Natural killer cell treated with Interleukin-12 subunit alpha and Interleukin-12 subunit beta and Interleukin-15 and Interleukin-18, amount 100 ng/mL, for 72 hours (primary cell): ENCODE measurements at regions not wholly inside any gene's neighbourhood (a gene's known extent, or its start where the extent isn't known, plus 50 kb on each side); places are given as distances from the start of the nearest gene placed in this dataset.

Experiments used
- ATAC-seq, 2 donors: fragments of 150-1000 bp; cut with Tn5 transposase in 1 of 2; sonication (Bioruptor Pico), chemical (Tn5 transposase) in 1 of 2; 2 replicates each; pipeline ENCODE4 v1.10.0; 2021
- DNase-seq: peaks from one replicate; pipeline ENCODE4 v3.0.0; 2022; ENCODE audit warnings: low spot score
- H3K27ac Mint-ChIP-seq, 2 donors: 1 replicate in 1 of 2; 2 replicates in 1 of 2; pipeline ENCODE4 v1.8.0; 2022; ENCODE audit warnings: mixed read lengths in 2 of 2, mild to moderate bottlenecking in 1 of 2, moderate library complexity in 1 of 2
- H3K27me3 Mint-ChIP-seq, 2 donors: 1 replicate in 1 of 2; 2 replicates in 1 of 2; pipeline ENCODE4 v1.8.0; 2022; ENCODE audit warnings: mixed read lengths in 2 of 2
- H3K36me3 Mint-ChIP-seq: one replicate; pipeline ENCODE4 v1.8.0; 2022; ENCODE audit warnings: mixed read lengths
- H3K4me1 Mint-ChIP-seq, 2 donors: 1 replicate in 1 of 2; 2 replicates in 1 of 2; pipeline ENCODE4 v1.8.0; 2022; ENCODE audit warnings: low read depth in 2 of 2, mixed read lengths in 2 of 2, mild to moderate bottlenecking in 1 of 2
- H3K4me3 Mint-ChIP-seq: one replicate; pipeline ENCODE4 v1.8.0; 2022; ENCODE audit warnings: mixed read lengths
- H3K9me3 Mint-ChIP-seq: 2 replicates; pipeline ENCODE4 v1.8.0; 2022; ENCODE audit warnings: mixed read lengths

- Mint-ChIP-seq H3K4me3 (no peak overlapping the region), H3K36me3 (no peaks in the 10 kb centered on the region), H3K9me3 (peaks cover 8% of the 10 kb centered on the region), H3K27me3 (no peaks in the 10 kb centered on the region), H3K27ac (no peak overlapping the region), H3K4me1 (no peaks in the 10 kb centered on the region)
- ATAC-seq = no peak
- DNase-seq = no peak
Observed at GRCh38 chr14:40855343-40855742, 751.3 kb upstream of the LRFN5 start.

GRCh38 chr14:40850191-40850590 is 756.5 kb upstream of the LRFN5 start:
- Mint-ChIP-seq H3K27ac (no peak overlapping the region), H3K9me3 (peaks cover 4% of the 10 kb centered on the region), H3K4me1 (no peaks in the 10 kb centered on the region), H3K36me3 (no peaks in the 10 kb centered on the region), H3K27me3 (no peaks in the 10 kb centered on the region), H3K4me3 (no peak overlapping the region)
- no peak for DNase-seq
- no peak for ATAC-seq

DNA sequence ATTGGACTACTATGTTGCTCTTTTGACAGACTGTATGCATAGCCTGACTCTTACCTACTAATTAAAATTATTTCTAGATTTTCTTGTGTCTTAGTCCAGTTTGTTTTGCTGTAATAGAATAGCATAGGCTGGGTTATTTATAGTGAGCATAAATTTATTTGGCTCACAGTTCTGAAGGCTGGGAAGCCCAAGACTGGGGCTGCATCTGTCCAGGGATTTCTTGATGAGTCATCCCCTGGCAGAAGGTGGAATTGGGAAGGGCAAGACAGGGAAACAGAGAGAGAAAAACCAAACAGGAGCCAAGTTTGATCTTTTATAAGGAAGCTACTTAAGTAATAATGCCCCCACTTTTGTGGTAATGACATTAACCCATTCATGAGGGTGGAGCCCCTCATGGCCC is 759.2 kb upstream of the LRFN5 start:
- H3K9me3 Mint-ChIP-seq = peaks cover 3% of the 10 kb centered on the region
- no peaks in the 10 kb centered on the region for H3K36me3 Mint-ChIP-seq
- ATAC-seq (no peak), DNase-seq (no peak)
- H3K27ac Mint-ChIP-seq = no peak overlapping the region
- no peaks in the 10 kb centered on the region for H3K27me3 Mint-ChIP-seq
- H3K4me3 Mint-ChIP-seq = no peak overlapping the region
- H3K4me1 Mint-ChIP-seq = no peaks in the 10 kb centered on the region

- ATAC-seq (no peak), DNase-seq (no peak)
- Mint-ChIP-seq H3K9me3 (peaks cover 3% of the 10 kb centered on the region), H3K27me3 (no peaks in the 10 kb centered on the region), H3K4me3 (no peak overlapping the region), H3K36me3 (no peaks in the 10 kb centered on the region), H3K4me1 (no peaks in the 10 kb centered on the region), H3K27ac (no peak overlapping the region)
Observed at GRCh38 chr14:40842816-40843215, 763.9 kb upstream of the LRFN5 start.

DNA sequence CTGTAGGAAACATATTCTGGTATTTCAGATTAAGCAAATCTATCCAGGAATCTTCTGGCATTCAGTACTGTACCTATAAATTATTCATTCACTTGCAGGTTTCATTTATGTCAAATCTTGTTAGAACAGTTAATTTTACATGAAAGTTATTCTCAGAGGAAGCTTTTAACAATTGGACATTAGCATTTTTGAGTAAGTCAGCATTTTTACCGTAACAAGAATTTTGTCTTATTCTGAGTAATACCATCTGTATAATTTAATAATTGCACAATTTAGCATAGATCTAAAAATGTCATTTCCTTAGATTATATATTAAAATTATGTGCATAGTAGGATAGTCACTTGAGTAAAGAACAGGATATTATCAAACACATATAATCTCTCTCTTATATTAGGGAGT is 764.8 kb upstream of the LRFN5 start:
- no peak for DNase-seq
- H3K4me3 Mint-ChIP-seq = no peak overlapping the region
- ATAC-seq = no peak
- peaks cover 3% of the 10 kb centered on the region for H3K9me3 Mint-ChIP-seq
- H3K36me3 Mint-ChIP-seq = no peaks in the 10 kb centered on the region
- no peaks in the 10 kb centered on the region for H3K27me3 Mint-ChIP-seq
- no peak overlapping the region for H3K27ac Mint-ChIP-seq
- no peaks in the 10 kb centered on the region for H3K4me1 Mint-ChIP-seq

GRCh38 chr14:40838601-40839000 is 768.1 kb upstream of the LRFN5 start:
- no peak overlapping the region for H3K4me3 Mint-ChIP-seq
- H3K9me3 Mint-ChIP-seq = peaks cover 7% of the 10 kb centered on the region
- H3K27ac Mint-ChIP-seq = no peak overlapping the region
- no peaks in the 10 kb centered on the region for H3K27me3 Mint-ChIP-seq
- H3K4me1 Mint-ChIP-seq = no peaks in the 10 kb centered on the region
- DNase-seq (no peak), ATAC-seq (no peak)
- no peaks in the 10 kb centered on the region for H3K36me3 Mint-ChIP-seq

DNA sequence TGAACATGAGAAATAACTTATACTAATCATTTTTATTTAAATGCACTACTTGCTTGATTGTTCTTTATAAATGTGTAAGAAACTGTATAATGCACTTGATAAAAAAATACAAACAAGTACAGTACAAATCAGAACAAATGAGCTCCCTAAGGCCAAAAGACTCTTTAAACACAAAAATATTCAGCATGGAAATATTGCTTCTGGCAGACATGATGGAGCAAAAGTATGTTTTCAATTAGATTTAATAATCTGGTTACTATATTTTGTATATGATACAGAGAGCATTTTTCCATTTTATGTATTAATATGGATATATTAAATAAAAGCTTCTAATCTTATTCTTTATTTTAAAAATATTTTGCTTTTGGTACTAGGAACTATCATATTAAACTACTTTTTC is 800.2 kb upstream of the LRFN5 start:
- Mint-ChIP-seq H3K27ac (no peak overlapping the region), H3K4me3 (no peak overlapping the region), H3K27me3 (no peaks in the 10 kb centered on the region), H3K36me3 (peaks cover 5% of the 10 kb centered on the region), H3K4me1 (no peaks in the 10 kb centered on the region), H3K9me3 (peaks cover 5% of the 10 kb centered on the region)
- ATAC-seq (no peak), DNase-seq (no peak)

- Mint-ChIP-seq H3K27me3 (no peaks in the 10 kb centered on the region), H3K27ac (no peak overlapping the region), H3K4me1 (no peaks in the 10 kb centered on the region), H3K36me3 (peaks cover 5% of the 10 kb centered on the region), H3K4me3 (no peak overlapping the region), H3K9me3 (peaks cover 15% of the 10 kb centered on the region)
- no peak for DNase-seq
- ATAC-seq = no peak
Observed at GRCh38 chr14:40796168-40796567, 810.5 kb upstream of the LRFN5 start.

DNA sequence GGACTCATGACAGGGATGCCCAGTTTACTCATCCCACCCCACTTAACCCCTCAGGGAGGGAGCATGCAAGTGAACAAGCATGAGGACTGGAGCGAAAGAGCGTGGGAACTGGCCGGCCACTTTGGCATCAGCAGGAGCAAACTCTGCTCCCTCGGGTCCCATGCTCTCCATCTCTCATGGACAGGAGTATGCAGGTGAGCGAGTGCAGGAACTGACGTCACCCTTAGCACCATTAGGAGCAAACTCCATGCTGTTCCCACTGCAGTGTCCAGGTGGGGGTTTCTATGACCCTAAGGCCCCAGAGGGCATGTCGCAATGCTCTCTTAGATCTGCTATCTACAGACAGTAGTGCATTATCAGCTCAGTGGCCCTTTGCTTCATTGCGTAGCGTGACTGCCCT is 821.8 kb upstream of the LRFN5 start:
- Mint-ChIP-seq H3K4me3 (no peak overlapping the region), H3K9me3 (peaks cover 10% of the 10 kb centered on the region), H3K27me3 (no peaks in the 10 kb centered on the region), H3K4me1 (no peaks in the 10 kb centered on the region), H3K27ac (no peak overlapping the region), H3K36me3 (peaks cover 6% of the 10 kb centered on the region)
- ATAC-seq (no peak), DNase-seq (no peak)

DNA sequence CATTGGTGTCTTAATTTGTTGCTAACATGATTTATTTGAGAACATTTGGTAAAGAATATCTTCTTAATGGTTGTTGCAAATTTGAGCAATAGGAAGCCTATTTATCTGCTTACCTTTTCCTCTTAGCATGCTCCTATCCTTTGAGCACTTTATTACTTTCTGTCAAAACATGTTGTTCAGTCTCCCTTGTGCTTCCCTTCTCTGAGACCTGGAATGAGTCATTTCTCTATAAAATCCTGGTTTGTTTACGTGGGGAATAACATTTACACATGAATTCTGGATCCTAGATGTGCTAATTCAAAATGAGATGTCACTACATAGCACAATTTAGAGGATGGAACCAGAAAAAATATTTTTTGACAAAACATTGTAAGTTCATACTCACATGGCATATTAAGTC is 844.0 kb upstream of the LRFN5 start:
- H3K27me3 Mint-ChIP-seq = no peaks in the 10 kb centered on the region
- DNase-seq (no peak), ATAC-seq (no peak)
- no peaks in the 10 kb centered on the region for H3K4me1 Mint-ChIP-seq
- H3K27ac Mint-ChIP-seq = no peak overlapping the region
- H3K4me3 Mint-ChIP-seq = no peak overlapping the region
- H3K9me3 Mint-ChIP-seq = peaks cover 24% of the 10 kb centered on the region
- peaks cover 9% of the 10 kb centered on the region for H3K36me3 Mint-ChIP-seq

DNA sequence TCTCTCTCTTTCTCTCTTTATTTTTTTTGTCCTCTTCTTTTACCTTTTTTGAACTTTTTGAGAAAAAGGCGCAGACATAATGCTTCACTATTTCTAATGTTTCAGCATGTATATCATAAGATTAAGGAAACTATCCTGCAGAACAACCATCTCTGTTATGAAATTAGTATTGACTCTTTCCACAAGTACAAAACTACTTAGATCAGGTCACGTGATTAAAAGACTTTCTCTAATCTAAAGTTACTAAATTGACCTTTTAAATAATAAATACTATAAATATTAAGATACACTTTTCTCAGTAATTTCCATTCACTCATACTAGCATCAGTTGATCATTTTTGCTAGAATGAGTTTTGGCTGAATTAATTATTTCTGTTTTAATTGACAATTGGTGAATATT is 844.5 kb upstream of the LRFN5 start:
- no peak for DNase-seq
- no peaks in the 10 kb centered on the region for H3K4me1 Mint-ChIP-seq

DNA sequence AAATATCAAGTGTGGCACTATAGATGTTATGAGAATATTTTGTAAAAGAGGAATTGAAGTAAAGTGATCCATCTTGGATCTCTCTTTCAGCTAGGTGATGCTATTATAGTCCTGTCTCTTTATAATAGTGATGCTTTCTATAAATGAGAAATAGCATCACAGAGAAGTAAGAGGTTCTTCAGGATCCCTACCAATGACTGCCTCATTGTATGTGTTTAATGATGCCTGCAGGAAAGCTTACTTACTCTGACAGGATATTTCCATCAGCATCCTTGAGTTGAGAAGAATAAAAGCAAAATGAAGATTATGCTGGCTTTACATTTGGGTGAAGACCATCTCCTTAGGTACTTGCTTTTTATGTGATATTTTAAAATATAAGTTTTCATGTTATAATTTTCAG is 846.0 kb upstream of the LRFN5 start:
- Mint-ChIP-seq H3K27me3 (no peaks in the 10 kb centered on the region), H3K9me3 (peaks cover 38% of the 10 kb centered on the region), H3K36me3 (peaks cover 16% of the 10 kb centered on the region), H3K4me1 (no peaks in the 10 kb centered on the region), H3K27ac (no peak overlapping the region), H3K4me3 (no peak overlapping the region)
- no peak for DNase-seq
- no peak for ATAC-seq

More for the DNA sequence above, 844.5 kb upstream of the LRFN5 start:
- no peaks in the 10 kb centered on the region for H3K27me3 Mint-ChIP-seq
- H3K4me3 Mint-ChIP-seq = no peak overlapping the region
- ATAC-seq = no peak
- H3K36me3 Mint-ChIP-seq = peaks cover 11% of the 10 kb centered on the region
- no peak overlapping the region for H3K27ac Mint-ChIP-seq
- peaks cover 28% of the 10 kb centered on the region for H3K9me3 Mint-ChIP-seq

GRCh38 chr14:40758076-40758475 is 848.6 kb upstream of the LRFN5 start:
- H3K27ac Mint-ChIP-seq = no peak overlapping the region
- peaks cover 35% of the 10 kb centered on the region for H3K9me3 Mint-ChIP-seq
- no peak for DNase-seq
- no peak for ATAC-seq
- no peaks in the 10 kb centered on the region for H3K27me3 Mint-ChIP-seq
- no peak overlapping the region for H3K4me3 Mint-ChIP-seq
- H3K4me1 Mint-ChIP-seq = no peaks in the 10 kb centered on the region
- peaks cover 22% of the 10 kb centered on the region for H3K36me3 Mint-ChIP-seq

DNA sequence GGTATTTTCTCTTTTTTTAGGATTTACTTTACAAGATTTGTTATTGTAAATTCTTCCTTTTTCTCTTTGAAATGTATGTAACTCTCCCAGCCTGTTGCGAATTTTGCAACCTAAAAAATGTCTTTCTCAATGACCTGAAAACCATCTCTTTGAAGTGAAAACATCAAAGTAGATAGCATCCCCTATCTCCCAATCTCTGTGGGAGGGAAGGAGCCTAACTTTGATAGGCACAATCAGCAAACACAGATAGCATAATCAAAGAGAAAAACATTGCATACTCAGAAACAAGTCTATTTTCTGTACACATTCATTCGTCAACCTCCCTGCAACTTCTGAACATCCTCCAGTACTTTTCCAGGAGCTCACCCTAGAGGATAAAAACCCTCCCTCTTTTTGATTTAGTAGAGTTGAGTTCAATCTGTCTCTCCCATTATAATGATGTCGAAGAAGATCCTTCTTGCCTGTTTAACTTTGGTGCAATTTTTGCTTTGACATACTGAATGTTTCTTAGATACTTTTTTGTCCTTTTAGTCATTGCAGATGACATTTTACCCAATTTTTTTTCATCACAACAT is 849.2 kb upstream of the LRFN5 start:
- Mint-ChIP-seq H3K4me1 (no peaks in the 10 kb centered on the region), H3K36me3 (peaks cover 18% of the 10 kb centered on the region), H3K9me3 (peaks cover 28% of the 10 kb centered on the region), H3K4me3 (no peak overlapping the region), H3K27ac (no peak overlapping the region), H3K27me3 (no peaks in the 10 kb centered on the region)
- no peak for DNase-seq
- no peak for ATAC-seq

DNA sequence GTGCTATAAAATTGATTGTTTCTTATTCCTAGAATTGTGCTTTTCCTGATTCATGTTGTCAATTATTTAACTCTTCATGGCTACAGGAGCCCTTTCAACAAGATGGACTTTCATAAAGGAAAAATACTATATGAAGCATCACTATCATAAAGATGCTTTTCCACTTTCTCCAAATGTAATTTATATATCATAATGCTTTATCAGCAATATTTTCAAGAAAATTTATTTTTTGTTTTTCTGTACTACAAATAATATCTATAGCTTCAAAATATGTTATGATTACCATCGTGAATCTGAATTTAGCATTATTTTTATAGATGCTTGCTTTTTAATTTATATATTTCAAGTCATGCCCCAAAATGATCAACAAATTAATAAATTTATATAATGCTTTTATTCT is 873.5 kb upstream of the LRFN5 start:
- Mint-ChIP-seq H3K9me3 (peaks cover 5% of the 10 kb centered on the region), H3K27ac (no peak overlapping the region)

More for the DNA sequence above, 873.5 kb upstream of the LRFN5 start:
- ATAC-seq (no peak), DNase-seq (no peak)
- no peaks in the 10 kb centered on the region for H3K4me1 Mint-ChIP-seq
- H3K27me3 Mint-ChIP-seq = no peaks in the 10 kb centered on the region
- H3K36me3 Mint-ChIP-seq = peaks cover 4% of the 10 kb centered on the region
- H3K4me3 Mint-ChIP-seq = no peak overlapping the region
